A549 (cell line): ENCODE measurements at regions not wholly inside any gene's neighbourhood (a gene's known extent, or its start where the extent isn't known, plus 50 kb on each side); places are given as distances from the start of the nearest gene placed in this dataset.

Source experiments
- ATAC-seq, 2 experiments: fragments of 200-7000 bp in 1 of 2; fragments of >200 bp in 1 of 2; cut with Nextera tagmentation in 1 of 2; cut with Tn5 transposase in 1 of 2; 3 replicates each; pipeline versions ENCODE4 v1.8.0 to v1.9.1; 2018 to 2020; ENCODE audit warnings: mild to moderate bottlenecking in 1 of 2, moderate library complexity in 1 of 2
- CTCF ChIA-PET: fragments of 300-600 bp; sonication (Branson Sonifier 250); formaldehyde crosslinking; extraction: SDS; loops from one replicate; lab custom pipeline; 2021; ENCODE audit warnings: antibody characterized with exemption, inconsistent platforms; lab: Yijun Ruan, JAX
- POLR2A ChIA-PET: fragments of 350-600 bp; formaldehyde crosslinking; extraction: SDS; loops from one replicate; lab custom pipeline; 2021; ENCODE audit warnings: antibody characterized with exemption, inconsistent platforms; lab: Yijun Ruan, JAX
- DNase-seq, 2 experiments: peaks; one replicate each; pipeline versions ENCODE4 v3.0.0 to v3.0.0-alpha.2; 2011 to 2016; ENCODE audit warnings: low read depth in 1 of 2, low spot score in 1 of 2
- FAIRE-seq: peaks from 2 replicates; lab custom pipeline; 2011; peaks lifted over from hg19 to GRCh38; lab: Jason Lieb, UNC
- H3K27ac ChIP-seq, 2 experiments: fragments of >200 bp; sonication (Bioruptor Twin); formaldehyde crosslinking; 3 replicates each; pipeline ENCODE4 v1.5.1; 2016 to 2017
- H3K4me1 ChIP-seq: fragments of >200 bp; sonication (Bioruptor Twin); formaldehyde crosslinking; 3 replicates; pipeline ENCODE4 v1.6.1; 2016
- H3K4me2 ChIP-seq: fragments of >200 bp; sonication (Bioruptor Twin); formaldehyde crosslinking; 3 replicates; pipeline ENCODE4 v1.6.1; 2016
- H3K4me3 ChIP-seq: fragments of >200 bp; sonication (Bioruptor Twin); formaldehyde crosslinking; 3 replicates; pipeline ENCODE4 v1.5.1; 2016
- H3K9me3 ChIP-seq: fragments of >200 bp; sonication (Bioruptor Twin); formaldehyde crosslinking; 3 replicates; pipeline ENCODE4 v1.6.1; 2016
- ATOH8 ChIP-seq: fragments of 250-450 bp; sonication (Bioruptor Pico); IDR thresholded peaks from 2 replicates; pipeline ENCODE4 v1.5.0; 2020; ENCODE audit warnings: low read depth, mild to moderate bottlenecking, moderate library complexity
- CBX2 ChIP-seq: fragments of 200-600 bp; sonication (generic); IDR thresholded peaks from 2 replicates; pipeline ENCODE4 v1.6.1; 2016; ENCODE audit warnings: low read depth, mild to moderate bottlenecking, borderline replicate concordance
- CEBPB ChIP-seq, 2 experiments: fragments of >200 bp in 1 of 2; sonication (Bioruptor Twin) in 1 of 2; formaldehyde crosslinking in 1 of 2; IDR thresholded peaks; 2 replicates each; pipeline ENCODE4 v1.6.1; 2012 to 2016
- EHF ChIP-seq: fragments of 250-450 bp; sonication (Bioruptor Pico); IDR thresholded peaks from 2 replicates; pipeline ENCODE4 v1.5.0; 2020; ENCODE audit warnings: mild to moderate bottlenecking
- KDM1A ChIP-seq: fragments of 200-600 bp; sonication (generic); IDR thresholded peaks from 2 replicates; pipeline ENCODE4 v1.6.1; 2016; ENCODE audit warnings: low read depth, mild to moderate bottlenecking
- NFE2L2 ChIP-seq: fragments of 150-350 bp; conservative IDR thresholded peaks from 2 replicates; pipeline ENCODE4 v1.6.1; 2014; ENCODE audit warnings: low read length
- NPAS2 ChIP-seq: fragments of 250-450 bp; sonication (Bioruptor Pico); IDR thresholded peaks from 2 replicates; pipeline ENCODE4 v1.8.0; 2022; ENCODE audit warnings: mild to moderate bottlenecking, moderate library complexity, borderline replicate concordance
- PBX3 ChIP-seq: IDR thresholded peaks from 2 replicates; pipeline ENCODE4 v1.6.1; 2012
- POLR2A ChIP-seq: IDR thresholded peaks from 2 replicates; pipeline ENCODE4 v1.6.1; 2012; ENCODE audit warnings: mild to moderate bottlenecking, low read length
- POLR2AphosphoS2 ChIP-seq: conservative IDR thresholded peaks from 2 replicates; pipeline ENCODE4 v1.6.1; 2012; ENCODE audit warnings: low read length, improper control_type of control experiment, inconsistent platforms
- RCOR1 ChIP-seq: fragments of 150-350 bp; IDR thresholded peaks from 2 replicates; pipeline ENCODE4 v1.6.1; 2014; ENCODE audit warnings: antibody characterized with exemption, low read length, low read depth
- RFX5 ChIP-seq: fragments of 450-650 bp; IDR thresholded peaks from 2 replicates; pipeline ENCODE4 v1.7.1; 2014; ENCODE audit warnings: antibody characterized with exemption, mild to moderate bottlenecking, moderate library complexity
- RNF2 ChIP-seq: fragments of 200-600 bp; sonication (generic); IDR thresholded peaks from 2 replicates; pipeline ENCODE4 v1.6.1; 2016; ENCODE audit warnings: low read depth, mild to moderate bottlenecking, antibody characterized with exemption, moderate library complexity, borderline replicate concordance
- WGBS: methylation state at CpG from one replicate; pipeline ENCODE4 v1.1.6; 2017; ENCODE audit errors: missing lambda C conversion rate; 5-methylcytosine and 5-hydroxymethylcytosine counted together
- TF ChIP-seq, protein P1 (sequence below): fragments of >200 bp; sonication (Bioruptor Twin); formaldehyde crosslinking; IDR thresholded peaks from 3 replicates; pipeline ENCODE4 v1.6.1; 2016
- TF ChIP-seq, protein P2 (sequence below): fragments of 200-600 bp; sonication (generic); IDR thresholded peaks from 2 replicates; pipeline ENCODE4 v1.6.1; 2016; ENCODE audit warnings: antibody characterized with exemption, mild to moderate bottlenecking, moderate library complexity
- TF ChIP-seq, protein P3 (sequence below): IDR thresholded peaks from 2 replicates; pipeline ENCODE4 v1.6.1; 2012; ENCODE audit warnings: low read depth, borderline replicate concordance
- TF ChIP-seq, protein P4 (sequence below): fragments of 450-650 bp; IDR thresholded peaks from 2 replicates; pipeline ENCODE4 v1.6.1; 2014; ENCODE audit warnings: antibody characterized with exemption
- TF ChIP-seq, protein P5 (sequence below): fragments of 250-450 bp; sonication (Bioruptor Pico); IDR thresholded peaks from 2 replicates; pipeline ENCODE4 v1.5.0; 2021; ENCODE audit warnings: mild to moderate bottlenecking, moderate library complexity, borderline replicate concordance

DNA sequence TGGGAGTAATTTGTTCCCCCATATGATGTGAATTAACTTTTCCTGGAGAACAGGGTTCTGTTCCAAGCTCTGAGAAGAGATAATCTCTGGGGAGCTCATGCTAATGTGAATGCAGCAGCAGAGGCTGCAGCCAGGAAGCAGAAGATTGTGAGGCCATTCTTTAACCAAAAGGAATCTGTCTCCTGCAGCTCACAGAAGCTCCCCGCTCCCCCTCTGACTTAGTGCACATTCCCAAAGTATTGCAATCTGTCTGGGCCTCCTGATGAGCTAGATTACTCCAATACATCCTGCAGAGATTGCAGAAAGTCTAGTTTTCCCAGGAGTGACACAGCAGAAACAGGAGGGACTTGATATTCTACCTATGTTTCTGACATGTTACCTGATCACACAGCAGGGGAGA is 420.6 kb upstream of the FAT3 start:
- Histone ChIP-seq H3K4me3 (no peak overlapping the region), H3K27ac (0 out of 6 replicates have a peak overlapping the region, but pooled peaks of 1 of the 2 experiments have one; percentile 1), H3K4me2 (peak overlapping the region; percentile 0; the same call in 1 of the 3 replicates), H3K4me1 (peaks cover 24% of the 10 kb centered on the region; the same call in 1 of the 3 replicates), H3K9me3 (no peaks in the 10 kb centered on the region)
- peak in 1 of 2 experiments; percentile 29 for DNase-seq
- TF ChIP-seq POLR2AphosphoS2: no peak
- no peak for TF ChIP-seq EHF (CRISPR knock-in tag)
- TF ChIP-seq RCOR1: no peak
- no peak for TF ChIP-seq NPAS2 (CRISPR knock-in tag)
- no peak for TF ChIP-seq CEBPB (IDR thresholded peaks at IDR 0.05)
- TF ChIP-seq CBX2: no peak
- no peak for TF ChIP-seq RFX5
- ChIA-PET CTCF (no interaction called here), POLR2A (no interaction called here)
- 63% methylated on average over 1 of the region's 1 CpG for WGBS
- no peak for FAIRE-seq
- ATAC-seq: peak in 1 of 2 experiments; percentile 49; a peak in 3 of 6 replicates

DNA sequence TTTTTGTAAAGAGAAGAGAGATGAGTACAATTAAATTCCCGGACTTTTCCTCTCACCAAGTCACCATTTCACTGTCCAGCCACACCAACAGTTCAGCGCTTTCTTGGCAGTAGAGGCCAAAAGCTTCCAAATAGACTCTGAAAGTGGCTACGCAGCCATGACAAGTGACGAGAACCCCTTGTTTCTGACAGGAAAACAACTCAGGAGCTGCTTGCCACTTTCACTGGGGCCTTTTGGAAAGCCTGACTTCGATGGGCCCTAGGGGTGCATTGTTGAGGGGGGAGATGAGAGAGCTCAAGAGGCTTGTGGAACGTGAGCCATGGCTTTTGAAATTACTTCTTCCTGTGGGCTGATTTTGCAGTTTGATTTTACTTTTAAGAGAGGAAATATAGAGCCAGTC is 422.1 kb upstream of the FAT3 start:
- ATAC-seq (no peak), DNase-seq (no peak), FAIRE-seq (no peak)
- ChIA-PET POLR2A (no interaction called here), CTCF (interaction anchor here (0.7 kb wide), 1 partner anchor 377 kb away, joined by 5 read pairs; no protein-coding TSS in a partner anchor)
- no peaks in the 10 kb centered on the region for H3K9me3 ChIP-seq
- WGBS: 64% methylated on average over 6 of the region's 6 CpGs
- TF ChIP-seq, protein P1, sequence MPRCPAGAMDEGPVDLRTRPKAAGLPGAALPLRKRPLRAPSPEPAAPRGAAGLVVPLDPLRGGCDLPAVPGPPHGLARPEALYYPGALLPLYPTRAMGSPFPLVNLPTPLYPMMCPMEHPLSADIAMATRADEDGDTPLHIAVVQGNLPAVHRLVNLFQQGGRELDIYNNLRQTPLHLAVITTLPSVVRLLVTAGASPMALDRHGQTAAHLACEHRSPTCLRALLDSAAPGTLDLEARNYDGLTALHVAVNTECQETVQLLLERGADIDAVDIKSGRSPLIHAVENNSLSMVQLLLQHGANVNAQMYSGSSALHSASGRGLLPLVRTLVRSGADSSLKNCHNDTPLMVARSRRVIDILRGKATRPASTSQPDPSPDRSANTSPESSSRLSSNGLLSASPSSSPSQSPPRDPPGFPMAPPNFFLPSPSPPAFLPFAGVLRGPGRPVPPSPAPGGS: no peak
- no peak for TF ChIP-seq RNF2
- TF ChIP-seq ATOH8 (CRISPR knock-in tag): no peak
- TF ChIP-seq, protein P2, sequence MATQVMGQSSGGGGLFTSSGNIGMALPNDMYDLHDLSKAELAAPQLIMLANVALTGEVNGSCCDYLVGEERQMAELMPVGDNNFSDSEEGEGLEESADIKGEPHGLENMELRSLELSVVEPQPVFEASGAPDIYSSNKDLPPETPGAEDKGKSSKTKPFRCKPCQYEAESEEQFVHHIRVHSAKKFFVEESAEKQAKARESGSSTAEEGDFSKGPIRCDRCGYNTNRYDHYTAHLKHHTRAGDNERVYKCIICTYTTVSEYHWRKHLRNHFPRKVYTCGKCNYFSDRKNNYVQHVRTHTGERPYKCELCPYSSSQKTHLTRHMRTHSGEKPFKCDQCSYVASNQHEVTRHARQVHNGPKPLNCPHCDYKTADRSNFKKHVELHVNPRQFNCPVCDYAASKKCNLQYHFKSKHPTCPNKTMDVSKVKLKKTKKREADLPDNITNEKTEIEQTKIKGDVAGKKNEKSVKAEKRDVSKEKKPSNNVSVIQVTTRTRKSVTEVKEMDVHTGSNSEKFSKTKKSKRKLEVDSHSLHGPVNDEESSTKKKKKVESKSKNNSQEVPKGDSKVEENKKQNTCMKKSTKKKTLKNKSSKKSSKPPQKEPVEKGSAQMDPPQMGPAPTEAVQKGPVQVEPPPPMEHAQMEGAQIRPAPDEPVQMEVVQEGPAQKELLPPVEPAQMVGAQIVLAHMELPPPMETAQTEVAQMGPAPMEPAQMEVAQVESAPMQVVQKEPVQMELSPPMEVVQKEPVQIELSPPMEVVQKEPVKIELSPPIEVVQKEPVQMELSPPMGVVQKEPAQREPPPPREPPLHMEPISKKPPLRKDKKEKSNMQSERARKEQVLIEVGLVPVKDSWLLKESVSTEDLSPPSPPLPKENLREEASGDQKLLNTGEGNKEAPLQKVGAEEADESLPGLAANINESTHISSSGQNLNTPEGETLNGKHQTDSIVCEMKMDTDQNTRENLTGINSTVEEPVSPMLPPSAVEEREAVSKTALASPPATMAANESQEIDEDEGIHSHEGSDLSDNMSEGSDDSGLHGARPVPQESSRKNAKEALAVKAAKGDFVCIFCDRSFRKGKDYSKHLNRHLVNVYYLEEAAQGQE: no peak
- TF ChIP-seq, protein P3, sequence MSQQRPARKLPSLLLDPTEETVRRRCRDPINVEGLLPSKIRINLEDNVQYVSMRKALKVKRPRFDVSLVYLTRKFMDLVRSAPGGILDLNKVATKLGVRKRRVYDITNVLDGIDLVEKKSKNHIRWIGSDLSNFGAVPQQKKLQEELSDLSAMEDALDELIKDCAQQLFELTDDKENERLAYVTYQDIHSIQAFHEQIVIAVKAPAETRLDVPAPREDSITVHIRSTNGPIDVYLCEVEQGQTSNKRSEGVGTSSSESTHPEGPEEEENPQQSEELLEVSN: no peak
- TF ChIP-seq NFE2L2: no peak
- no peak for TF ChIP-seq POLR2A
- TF ChIP-seq, protein P4, sequence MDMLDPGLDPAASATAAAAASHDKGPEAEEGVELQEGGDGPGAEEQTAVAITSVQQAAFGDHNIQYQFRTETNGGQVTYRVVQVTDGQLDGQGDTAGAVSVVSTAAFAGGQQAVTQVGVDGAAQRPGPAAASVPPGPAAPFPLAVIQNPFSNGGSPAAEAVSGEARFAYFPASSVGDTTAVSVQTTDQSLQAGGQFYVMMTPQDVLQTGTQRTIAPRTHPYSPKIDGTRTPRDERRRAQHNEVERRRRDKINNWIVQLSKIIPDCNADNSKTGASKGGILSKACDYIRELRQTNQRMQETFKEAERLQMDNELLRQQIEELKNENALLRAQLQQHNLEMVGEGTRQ: no peak
- TF ChIP-seq, protein P5, sequence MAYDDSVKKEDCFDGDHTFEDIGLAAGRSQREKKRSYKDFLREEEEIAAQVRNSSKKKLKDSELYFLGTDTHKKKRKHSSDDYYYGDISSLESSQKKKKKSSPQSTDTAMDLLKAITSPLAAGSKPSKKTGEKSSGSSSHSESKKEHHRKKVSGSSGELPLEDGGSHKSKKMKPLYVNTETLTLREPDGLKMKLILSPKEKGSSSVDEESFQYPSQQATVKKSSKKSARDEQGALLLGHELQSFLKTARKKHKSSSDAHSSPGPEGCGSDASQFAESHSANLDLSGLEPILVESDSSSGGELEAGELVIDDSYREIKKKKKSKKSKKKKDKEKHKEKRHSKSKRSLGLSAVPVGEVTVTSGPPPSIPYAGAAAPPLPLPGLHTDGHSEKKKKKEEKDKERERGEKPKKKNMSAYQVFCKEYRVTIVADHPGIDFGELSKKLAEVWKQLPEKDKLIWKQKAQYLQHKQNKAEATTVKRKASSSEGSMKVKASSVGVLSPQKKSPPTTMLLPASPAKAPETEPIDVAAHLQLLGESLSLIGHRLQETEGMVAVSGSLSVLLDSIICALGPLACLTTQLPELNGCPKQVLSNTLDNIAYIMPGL: no peak
- TF ChIP-seq KDM1A: no peak
- TF ChIP-seq PBX3: no peak
- H3K4me3 ChIP-seq: no peak overlapping the region
- H3K4me1 ChIP-seq: peaks cover 25% of the 10 kb centered on the region; the same call in 2 of the 3 replicates
- H3K27ac ChIP-seq: peak overlapping the region in 1 of 2 experiments; percentile 28; a peak in 1 of 6 replicates
- H3K4me2 ChIP-seq: no peak overlapping the region
